ENCODE measurements at regions not wholly inside any gene's neighbourhood (a gene's known extent, or its start where the extent isn't known, plus 50 kb on each side); places are given as distances from the start of the nearest gene placed in this dataset.

DNA sequence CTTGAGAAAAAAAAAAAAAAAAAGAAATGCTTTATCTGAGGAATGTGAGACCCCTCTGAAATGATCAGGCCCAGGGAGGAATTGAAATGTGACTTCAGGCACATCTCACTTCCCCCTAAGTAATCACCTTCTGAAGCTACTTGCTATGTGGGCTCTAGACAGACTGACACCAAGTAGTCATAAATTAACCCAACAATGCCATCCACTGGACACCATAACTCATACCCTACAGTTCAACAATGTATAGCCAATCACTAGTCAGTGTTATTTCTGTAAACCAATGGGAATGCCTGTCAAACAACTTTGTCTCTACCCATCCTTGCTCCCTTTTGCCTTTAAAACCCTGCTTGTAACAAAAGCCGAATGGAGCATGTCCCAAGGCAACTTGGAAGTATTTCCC is 182.7 kb upstream of the TMPO start:
- H3K9me3 ChIP-seq (ENCODE audit: severe bottlenecking), result no peaks in the 10 kb centered on the region
- H3K36me3 ChIP-seq, result no peaks in the 10 kb centered on the region
- TF ChIP-seq, protein P1, sequence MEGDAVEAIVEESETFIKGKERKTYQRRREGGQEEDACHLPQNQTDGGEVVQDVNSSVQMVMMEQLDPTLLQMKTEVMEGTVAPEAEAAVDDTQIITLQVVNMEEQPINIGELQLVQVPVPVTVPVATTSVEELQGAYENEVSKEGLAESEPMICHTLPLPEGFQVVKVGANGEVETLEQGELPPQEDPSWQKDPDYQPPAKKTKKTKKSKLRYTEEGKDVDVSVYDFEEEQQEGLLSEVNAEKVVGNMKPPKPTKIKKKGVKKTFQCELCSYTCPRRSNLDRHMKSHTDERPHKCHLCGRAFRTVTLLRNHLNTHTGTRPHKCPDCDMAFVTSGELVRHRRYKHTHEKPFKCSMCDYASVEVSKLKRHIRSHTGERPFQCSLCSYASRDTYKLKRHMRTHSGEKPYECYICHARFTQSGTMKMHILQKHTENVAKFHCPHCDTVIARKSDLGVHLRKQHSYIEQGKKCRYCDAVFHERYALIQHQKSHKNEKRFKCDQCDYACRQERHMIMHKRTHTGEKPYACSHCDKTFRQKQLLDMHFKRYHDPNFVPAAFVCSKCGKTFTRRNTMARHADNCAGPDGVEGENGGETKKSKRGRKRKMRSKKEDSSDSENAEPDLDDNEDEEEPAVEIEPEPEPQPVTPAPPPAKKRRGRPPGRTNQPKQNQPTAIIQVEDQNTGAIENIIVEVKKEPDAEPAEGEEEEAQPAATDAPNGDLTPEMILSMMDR (IDR thresholded peaks at IDR 0.05; ENCODE audit: low read depth, low read length), result no peak
- no peak overlapping the region for H3K27ac ChIP-seq
- DNase-seq, result no peak
- no peaks in the 10 kb centered on the region for H3K27me3 ChIP-seq (ENCODE audit: insufficient read depth, low read depth, severe bottlenecking)
- H3K4me3 ChIP-seq (ENCODE audit: low read depth, low read length), result no peak overlapping the region

DNA sequence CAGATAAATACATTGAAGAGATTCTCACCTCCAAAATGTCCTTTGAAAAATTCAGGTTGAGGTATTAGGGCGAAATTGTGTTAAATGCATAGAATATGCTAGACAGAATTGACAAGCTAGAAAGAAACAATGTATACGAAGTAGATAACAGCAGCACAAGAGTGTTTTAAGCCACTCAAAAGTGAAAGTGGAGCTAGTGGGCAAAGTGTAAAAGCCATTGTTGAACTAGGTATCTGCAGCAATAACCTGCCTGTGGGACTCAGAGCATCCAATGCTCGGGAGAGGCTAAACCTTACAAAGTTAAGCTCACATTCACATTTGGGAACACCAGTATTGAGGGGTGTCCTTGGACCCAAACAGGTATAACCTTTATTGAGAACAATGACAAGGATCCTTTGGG is 180.6 kb upstream of the TMPO start:
- Histone ChIP-seq H3K27me3 (ENCODE audit: insufficient read depth, low read depth, severe bottlenecking) (no peaks in the 10 kb centered on the region), H3K4me3 (ENCODE audit: low read depth, low read length) (no peak overlapping the region), H3K27ac (no peak overlapping the region), H3K36me3 (no peaks in the 10 kb centered on the region), H3K9me3 (ENCODE audit: severe bottlenecking) (no peaks in the 10 kb centered on the region)
- TF ChIP-seq, protein P1 (IDR thresholded peaks at IDR 0.05; ENCODE audit: low read depth, low read length), result no peak
- no peak for DNase-seq

GRCh38 chr12:98341026-98341425 is 174.4 kb upstream of the TMPO start:
- Histone ChIP-seq H3K27me3 (ENCODE audit: insufficient read depth, low read depth, severe bottlenecking) (no peaks in the 10 kb centered on the region), H3K27ac (no peak overlapping the region), H3K9me3 (ENCODE audit: severe bottlenecking) (no peaks in the 10 kb centered on the region), H3K4me3 (ENCODE audit: low read depth, low read length) (no peak overlapping the region), H3K36me3 (no peaks in the 10 kb centered on the region)
- TF ChIP-seq, protein P1 (IDR thresholded peaks at IDR 0.05; ENCODE audit: low read depth, low read length), result no peak
- no peak for DNase-seq

GRCh38 chr12:98341732-98342131 is 173.7 kb upstream of the TMPO start:
- Histone ChIP-seq H3K4me3 (ENCODE audit: low read depth, low read length) (no peak overlapping the region), H3K36me3 (no peaks in the 10 kb centered on the region), H3K27ac (no peak overlapping the region), H3K9me3 (ENCODE audit: severe bottlenecking) (no peaks in the 10 kb centered on the region), H3K27me3 (ENCODE audit: insufficient read depth, low read depth, severe bottlenecking) (no peaks in the 10 kb centered on the region)
- TF ChIP-seq, protein P1 (IDR thresholded peaks at IDR 0.05; ENCODE audit: low read depth, low read length), result no peak
- no peak for DNase-seq

DNA sequence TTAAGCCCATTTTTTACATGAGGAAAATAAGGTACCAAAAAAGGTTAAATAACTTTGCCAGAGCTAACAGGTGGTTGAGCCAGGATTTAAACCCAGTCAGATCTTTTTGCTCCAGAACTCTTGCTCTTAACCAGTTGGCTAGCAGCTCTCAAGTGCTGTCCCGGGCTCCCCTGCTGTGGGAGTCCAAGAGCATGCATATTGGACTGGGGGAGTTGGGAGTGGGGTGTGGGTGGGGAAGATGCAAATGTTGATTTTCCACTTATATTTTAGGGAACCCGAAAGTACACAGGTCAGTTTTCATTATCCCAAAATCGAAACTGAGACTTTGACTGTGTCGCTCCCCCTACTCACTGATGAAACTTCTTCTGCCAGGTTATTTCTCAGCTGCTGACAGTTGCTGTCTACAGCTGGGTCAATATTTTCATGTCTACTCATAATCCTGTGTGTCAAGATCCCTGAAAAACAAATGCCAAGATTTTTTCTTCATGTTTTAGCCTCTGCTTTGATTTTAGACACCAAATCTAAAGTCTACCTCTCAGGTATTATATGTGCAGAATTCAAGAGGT is 172.3 kb upstream of the TMPO start:
- H3K4me3 ChIP-seq (ENCODE audit: low read depth, low read length), result no peak overlapping the region
- H3K27me3 ChIP-seq (ENCODE audit: insufficient read depth, low read depth, severe bottlenecking), result no peaks in the 10 kb centered on the region
- no peaks in the 10 kb centered on the region for H3K9me3 ChIP-seq (ENCODE audit: severe bottlenecking)
- no peak for DNase-seq
- H3K27ac ChIP-seq, result no peak overlapping the region
- TF ChIP-seq, protein P1 (IDR thresholded peaks at IDR 0.05; ENCODE audit: low read depth, low read length), result no peak
- no peaks in the 10 kb centered on the region for H3K36me3 ChIP-seq

All from WERI-Rb-1 (cell line).